UCSD-AML1 (cell line): ENCODE measurements at regions not wholly inside any gene's neighbourhood (a gene's known extent, or its start where the extent isn't known, plus 50 kb on each side); places are given as distances from the start of the nearest gene placed in this dataset.

Experiments used
- DNase-seq: peaks from one replicate; lab custom pipeline; 2025; ENCODE audit not compliant: unreplicated experiment; lab: John Stamatoyannopoulos, UW

DNA sequence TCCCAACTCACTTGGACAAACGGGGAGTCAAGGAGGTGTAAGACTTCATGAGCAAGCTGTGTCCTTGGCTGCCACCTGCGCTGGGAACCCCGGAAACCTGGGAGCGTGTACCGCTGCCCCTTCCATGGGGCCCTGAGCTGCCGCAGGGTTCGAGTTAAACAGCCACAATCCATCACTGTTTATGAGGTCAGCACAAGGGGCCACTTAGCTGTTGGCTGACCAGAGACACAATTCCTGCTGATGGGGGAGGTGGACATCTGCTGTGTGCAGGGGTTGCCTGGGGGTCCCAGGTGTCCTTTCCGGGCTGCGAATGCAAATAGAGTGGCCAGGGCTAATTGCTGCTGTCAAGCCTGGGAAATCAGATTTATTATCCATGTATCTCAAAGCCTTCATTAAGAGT, 549.3 kb downstream of the BRD1 start:
- no peak for DNase-seq

GRCh38 chr22:49276567-49276966, 551.1 kb downstream of the BRD1 start:
- DNase-seq: no peak

DNA sequence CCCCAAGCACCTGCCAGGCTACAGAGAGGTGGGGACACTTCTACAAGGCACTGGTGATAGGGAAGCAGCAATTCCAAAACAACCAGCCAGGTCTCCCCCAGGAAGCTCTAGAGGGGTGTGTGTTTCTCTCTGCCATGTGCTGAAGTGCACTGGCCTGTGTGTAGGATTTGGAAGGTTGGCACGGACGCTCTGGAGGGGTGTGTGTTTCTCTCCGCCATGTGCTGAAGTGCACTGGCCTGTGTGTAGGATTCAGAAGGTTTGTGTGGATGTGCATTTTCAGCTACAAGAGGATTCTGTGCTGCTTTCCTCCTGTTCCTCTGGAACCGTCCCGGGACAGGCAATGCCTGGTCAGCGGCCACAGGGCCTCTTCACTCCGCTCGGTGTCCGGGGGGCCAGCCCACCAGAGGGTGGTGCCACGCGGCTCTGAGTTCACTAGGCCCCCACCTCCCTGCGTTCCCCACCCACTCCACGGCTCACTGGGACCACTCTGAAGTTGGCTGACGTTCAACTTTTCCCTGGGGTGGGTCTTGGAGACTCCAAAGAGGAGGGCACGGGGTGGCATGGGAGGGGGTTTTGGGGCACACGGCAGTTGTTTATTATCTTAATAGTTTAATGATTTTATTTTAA, 552.8 kb downstream of the BRD1 start:
- no peak for DNase-seq

DNA sequence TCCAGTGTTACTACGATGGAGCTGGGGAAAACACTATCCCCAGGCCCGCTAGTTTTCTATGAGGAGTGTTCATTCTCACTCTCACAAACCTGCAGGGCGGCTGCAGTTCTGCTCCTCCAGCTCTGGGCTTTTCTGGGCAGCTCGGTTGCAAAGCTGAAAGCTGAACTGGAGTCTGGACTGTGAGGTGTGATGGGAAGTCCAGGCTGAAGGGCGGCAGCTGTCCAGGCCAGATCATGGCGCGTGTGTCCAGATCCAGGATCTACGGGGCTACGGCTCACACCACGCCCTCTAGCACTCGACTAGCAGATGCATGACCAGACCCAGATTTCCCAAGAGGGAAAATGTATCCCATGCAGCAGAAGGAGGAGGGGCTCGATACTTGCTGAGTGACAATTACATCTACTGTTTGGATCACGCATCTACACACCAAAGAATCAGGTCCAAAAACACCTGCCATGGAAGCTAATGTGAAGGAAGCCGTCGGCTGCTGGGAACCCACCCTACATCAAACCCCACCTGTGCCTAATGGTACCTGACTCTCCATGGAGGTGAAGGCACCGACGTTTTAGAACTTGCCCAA, 555.0 kb downstream of the BRD1 start:
- DNase-seq: no peak

GRCh38 chr22:49271831-49272230, 555.8 kb downstream of the BRD1 start:
- DNase-seq: no peak

DNA sequence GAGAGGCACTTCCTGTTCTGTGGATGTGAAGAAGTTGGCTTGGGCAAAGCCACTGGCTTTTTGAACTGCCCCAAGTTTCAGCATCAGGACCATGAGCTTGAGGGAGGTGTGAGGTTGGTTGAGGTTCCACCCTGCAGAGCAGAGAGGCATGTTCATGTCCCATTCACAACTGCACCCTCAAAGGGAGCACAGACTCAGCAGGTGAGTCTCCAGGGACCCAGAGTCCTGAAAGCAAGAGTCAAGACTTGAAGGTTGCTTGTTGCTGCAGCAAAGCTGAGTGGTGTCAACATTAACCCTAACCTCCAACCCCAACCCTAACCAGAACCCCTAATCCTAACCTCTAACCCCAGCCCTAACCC, 556.3 kb downstream of the BRD1 start:
- no peak for DNase-seq

- DNase-seq: no peak
Observed at GRCh38 chr22:49270595-49271368, 556.9 kb downstream of the BRD1 start.

- no peak for DNase-seq
Observed at GRCh38 chr22:49269928-49270327, 557.7 kb downstream of the BRD1 start.

DNA sequence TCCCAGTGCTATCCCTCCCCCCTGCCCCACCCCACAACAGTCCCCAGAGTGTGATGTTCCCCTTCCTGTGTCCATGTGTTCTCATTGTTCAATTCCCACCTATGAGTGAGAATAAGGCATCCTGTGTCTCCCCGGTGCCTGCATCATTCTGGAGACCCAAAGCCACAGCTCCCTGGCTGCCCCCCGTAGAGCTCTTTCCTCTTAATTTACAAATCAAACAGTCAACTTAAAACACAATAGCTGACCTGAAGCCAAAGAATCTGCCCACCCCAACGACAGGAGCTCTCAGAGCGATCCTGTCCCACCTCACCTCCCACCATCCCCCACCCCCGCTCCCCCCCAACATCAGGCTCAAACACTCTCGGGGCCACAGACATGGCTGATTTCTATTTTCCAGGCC, 558.3 kb downstream of the BRD1 start:
- DNase-seq: no peak

DNA sequence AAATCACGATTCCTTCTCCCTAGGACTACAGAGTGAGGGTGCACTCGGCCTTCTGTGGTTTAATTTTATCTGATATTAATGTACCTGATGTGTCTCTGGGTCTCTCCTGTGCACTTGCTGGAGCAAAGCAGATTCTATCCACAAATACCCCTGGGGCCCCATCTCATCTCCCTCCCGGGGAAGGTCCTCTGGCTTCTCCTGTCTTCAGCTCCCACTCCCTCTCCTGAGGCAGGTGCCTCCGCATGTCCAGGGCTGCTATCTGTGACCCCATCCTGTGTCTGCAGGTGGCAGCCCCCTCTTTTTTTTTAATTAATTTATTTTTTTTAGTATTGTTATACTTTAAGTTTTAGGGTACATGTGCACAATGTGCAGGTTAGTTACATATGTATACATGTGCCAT, 558.7 kb downstream of the BRD1 start:
- no peak for DNase-seq

DNA sequence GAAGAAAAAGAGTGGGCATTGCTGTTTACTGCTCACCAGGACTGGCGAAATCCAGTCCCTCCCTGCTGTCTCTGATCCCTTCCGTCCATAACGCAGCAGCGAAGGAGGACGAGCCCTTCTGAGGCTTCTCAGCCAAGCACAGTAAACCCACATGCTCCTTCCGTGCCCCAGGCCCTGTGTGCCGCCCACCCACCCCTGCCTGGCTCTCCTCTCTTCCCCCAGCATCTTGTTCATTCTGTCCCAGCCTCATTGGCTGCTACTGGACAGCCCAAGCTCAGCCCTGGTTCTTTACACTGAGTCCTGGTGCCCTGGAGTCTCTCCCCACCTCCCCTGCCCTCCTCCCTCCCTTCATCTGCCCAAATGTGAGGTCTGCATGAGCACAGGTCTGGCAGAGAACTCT, 559.7 kb downstream of the BRD1 start:
- DNase-seq: no peak

DNA sequence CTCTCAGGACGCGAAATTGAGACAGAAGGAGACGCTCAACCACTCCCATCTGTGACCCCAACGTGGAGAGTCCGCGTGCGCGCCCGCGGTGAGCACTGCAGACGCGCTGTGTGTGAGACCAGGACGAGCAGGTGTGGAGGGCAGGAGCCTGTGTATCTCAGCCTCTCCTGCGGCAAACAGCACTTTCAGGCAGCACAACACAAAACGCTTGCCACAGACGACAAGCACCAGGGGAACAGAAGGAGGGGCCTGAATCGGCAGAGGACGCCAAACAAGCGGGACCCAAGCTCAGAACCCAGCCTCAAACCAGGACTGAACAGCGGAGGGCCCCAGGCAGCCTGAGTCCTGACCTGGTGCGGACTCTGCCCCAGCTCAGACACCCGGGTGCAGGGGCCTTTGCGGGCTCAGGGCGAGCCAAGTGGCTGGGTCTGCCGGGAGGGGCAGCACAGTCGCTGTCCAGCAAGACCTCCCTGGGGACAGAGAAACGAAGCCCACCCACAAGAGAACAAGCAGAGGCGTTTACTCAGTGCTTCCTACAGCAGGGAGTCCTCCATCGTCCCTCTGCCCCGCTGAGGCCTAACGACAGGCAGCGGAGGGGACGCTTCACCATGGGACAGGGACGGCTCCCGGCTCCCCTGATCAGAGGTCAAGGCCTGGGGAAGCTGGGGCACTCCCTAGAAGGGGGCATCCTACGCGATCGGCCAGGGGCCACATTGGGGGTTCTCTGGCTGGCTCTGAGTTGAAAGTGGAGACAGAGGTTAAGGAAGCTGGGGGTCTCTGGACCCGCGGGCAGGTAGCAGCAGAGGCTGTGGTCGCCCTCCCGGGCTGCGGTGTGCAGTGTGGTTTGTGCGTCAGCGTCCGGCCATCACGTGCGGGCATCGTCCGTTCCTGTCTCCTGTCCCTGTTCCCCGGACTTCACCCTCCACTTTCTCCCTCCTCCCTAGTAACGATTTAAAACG, 560.8 kb downstream of the BRD1 start:
- no peak for DNase-seq

DNA sequence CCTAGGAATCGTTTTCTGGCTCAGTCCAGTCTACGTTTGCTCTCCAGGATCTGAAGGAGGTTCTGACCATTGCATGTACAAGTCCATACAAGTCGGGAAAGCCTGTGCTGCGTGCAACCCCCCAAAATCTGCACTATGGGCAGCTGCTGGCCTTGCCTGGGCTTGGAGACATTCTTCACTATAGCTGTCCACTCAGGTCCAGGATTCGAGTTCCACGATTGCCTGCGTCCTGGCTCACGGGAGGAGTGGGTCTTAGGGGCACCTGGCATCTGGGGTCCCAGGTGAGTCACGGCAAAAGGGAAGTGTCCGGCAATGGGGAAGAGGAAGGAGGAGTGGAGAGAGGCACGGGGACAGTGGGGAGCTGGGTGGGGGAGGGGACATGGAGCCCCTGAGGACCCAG, 563.0 kb downstream of the BRD1 start:
- no peak for DNase-seq

GRCh38 chr22:49263101-49263500, 564.6 kb downstream of the BRD1 start:
- no peak for DNase-seq

DNA sequence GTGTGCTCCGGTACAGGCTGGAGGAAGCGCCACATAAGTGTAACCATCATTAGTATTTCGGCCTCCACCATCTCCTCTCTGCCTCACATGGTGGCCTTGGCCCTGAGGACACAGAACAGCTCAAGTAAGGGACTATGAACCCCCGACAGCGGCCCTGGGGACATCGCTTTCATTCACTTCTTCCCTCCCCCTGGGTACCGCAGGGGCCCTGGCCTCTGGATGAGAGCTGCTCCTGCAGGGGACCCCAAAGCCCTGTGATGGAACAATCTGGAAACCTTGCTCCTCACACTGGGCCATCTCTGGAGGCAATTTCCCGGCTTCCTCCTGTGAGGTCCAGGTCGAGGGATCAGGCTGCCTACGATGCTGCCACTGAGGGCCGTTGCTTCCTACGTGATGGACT, 565.5 kb downstream of the BRD1 start:
- no peak for DNase-seq

DNA sequence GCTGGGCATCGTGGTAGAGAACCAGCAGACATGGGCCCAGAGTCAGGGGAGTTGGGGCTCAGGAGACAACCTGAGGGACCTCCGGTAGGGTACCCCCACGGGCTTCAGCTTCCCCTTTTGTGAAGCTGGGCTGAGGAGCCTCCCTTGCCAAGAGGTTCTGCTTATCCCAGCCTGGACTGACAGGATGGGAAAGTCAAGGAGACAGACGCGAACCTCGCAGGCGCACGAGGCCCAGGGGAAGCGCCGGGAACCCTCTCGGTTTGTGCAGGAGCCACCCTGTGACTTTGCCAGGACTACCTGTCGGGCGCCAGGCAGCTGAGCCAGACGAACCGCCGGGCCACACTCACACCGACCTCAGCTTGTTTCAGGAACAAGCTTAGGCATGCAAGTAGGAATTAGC, 566.1 kb downstream of the BRD1 start:
- DNase-seq: no peak

DNA sequence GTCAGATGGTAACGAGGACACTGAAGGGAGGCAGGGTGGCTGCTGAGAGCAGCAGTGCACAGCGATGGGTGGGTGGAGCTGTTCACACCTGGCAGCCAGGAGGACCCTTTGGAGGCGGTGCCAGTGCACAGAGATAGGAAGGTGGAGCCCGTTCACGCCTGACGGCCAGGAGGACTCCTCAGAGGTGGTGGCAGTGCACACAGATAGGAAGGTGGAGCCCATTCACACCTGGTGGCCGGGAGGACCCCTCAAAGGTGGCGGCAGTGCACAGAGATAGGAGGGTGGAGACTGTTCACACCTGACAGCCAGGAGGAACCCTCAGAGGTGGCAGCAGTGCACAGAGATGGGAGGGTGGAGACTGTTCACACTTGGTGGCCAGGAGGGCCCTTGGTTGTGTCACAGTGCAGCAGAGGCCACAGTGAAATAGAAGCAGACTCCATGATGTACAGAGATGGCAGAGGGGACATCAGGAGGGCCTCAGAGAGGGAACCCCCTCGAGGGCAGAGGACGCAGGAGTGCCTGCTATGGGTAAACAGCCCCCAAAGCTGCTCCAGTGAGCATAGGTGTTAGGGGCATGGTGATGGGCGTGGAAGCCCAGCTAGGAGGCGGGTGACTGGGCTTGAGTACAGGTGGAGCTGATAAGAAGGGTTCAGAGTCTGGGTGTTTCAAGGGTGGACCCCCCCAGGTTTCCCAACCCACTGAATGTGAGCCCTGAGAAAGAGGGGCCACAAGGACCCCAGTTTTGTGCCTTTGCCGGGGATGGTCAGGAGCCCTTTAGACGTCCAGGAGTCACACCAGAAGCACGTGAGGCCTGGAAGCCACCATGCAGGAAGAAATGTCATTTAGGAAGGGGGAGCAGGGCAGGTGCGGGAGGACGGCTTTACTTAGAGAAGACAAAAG, 566.7 kb downstream of the BRD1 start:
- DNase-seq: no peak

GRCh38 chr22:49259839-49260615, 567.6 kb downstream of the BRD1 start:
- no peak for DNase-seq

DNA sequence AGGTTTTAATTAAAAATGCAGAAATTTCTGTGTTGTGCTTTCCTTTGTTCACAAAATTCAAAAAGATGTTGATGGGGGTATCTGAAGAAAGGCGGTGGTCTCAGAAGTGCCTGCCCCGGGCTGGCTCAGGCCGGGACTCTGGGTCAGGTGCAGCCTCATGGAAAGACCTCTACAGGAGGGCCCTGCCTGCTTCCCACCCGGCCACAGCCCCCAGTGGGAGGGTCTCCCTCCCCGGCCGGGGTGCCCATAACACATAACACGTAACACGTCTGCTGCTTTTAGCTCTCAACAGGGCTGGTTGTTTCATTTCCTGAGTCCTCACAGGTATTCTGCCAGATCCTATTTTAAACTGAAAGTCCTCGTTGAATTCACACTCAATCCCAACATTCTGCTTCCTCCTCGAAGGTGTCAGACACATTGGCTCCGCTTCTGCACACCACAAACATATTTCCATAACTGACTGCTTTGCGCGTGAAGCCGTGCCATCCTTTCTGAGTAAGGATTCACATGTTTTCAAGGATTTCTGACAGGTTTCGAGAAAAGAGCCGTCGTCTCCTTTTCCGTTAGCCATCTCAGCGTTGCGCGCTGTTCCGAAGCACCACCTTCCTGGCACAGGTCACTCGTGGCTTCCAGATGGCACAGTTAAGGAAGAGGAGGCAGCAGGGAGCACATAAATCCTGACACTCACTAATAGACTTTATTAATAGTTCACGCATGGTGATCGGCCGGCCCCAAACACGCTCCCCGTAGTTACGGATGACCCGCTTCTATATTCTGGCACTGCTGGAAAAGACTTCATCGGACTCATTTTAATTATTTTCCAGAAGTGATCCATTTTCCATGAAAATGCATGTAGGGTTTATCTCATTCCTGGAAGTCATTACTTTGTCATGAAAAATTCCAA, 569.3 kb downstream of the BRD1 start:
- no peak for DNase-seq
